Spleen (tissue), 11 donors: ENCODE measurements at regions not wholly inside any gene's neighbourhood (a gene's known extent, or its start where the extent isn't known, plus 50 kb on each side); places are given as distances from the start of the nearest gene placed in this dataset.

Experiments used
- DNase-seq: peaks from one replicate; pipeline ENCODE4 v3.0.0-alpha.2; 2020
- H3K27ac ChIP-seq, 8 donors: fragments of 200-600 bp; sonication (generic) in 7 of 8; 1 replicate in 4 of 8; 2 replicates in 4 of 8; pipeline versions ENCODE4 v1.5.0 to v1.8.0; 2016 to 2021; ENCODE audit warnings: inconsistent platforms in 4 of 8, mild to moderate bottlenecking in 4 of 8, moderate library complexity in 1 of 8
- H3K27me3 ChIP-seq, 7 donors: fragments of 200-600 bp; sonication (generic) in 6 of 7; replicated peaks in 1 of 7; 1 replicate in 4 of 7; 2 replicates in 3 of 7; pipeline versions ENCODE4 v1.5.0 to v1.8.0; 2016 to 2021; ENCODE audit warnings: inconsistent platforms in 3 of 7, mild to moderate bottlenecking in 1 of 7
- H3K36me3 ChIP-seq, 6 donors: fragments of 200-600 bp; sonication (generic) in 5 of 6; 1 replicate in 4 of 6; 2 replicates in 2 of 6; pipeline versions ENCODE4 v1.5.0 to v1.8.0; 2016 to 2021; ENCODE audit warnings: inconsistent platforms in 2 of 6
- H3K4me1 ChIP-seq, 6 donors: fragments of 200-600 bp; sonication (generic) in 5 of 6; 1 replicate in 3 of 6; 2 replicates in 3 of 6; pipeline versions ENCODE4 v1.5.0 to v1.8.0; 2016 to 2021; ENCODE audit warnings: inconsistent platforms in 3 of 6
- H3K4me3 ChIP-seq, 8 donors: fragments of 200-600 bp; sonication (generic) in 7 of 8; 1 replicate in 4 of 8; 2 replicates in 4 of 8; pipeline versions ENCODE4 v1.5.0 to v1.8.0; 2016 to 2021; ENCODE audit warnings: inconsistent platforms in 4 of 8, mild to moderate bottlenecking in 4 of 8, moderate library complexity in 2 of 8
- H3K9me3 ChIP-seq, 8 donors: fragments of 200-600 bp; sonication (generic) in 7 of 8; 1 replicate in 4 of 8; 2 replicates in 4 of 8; pipeline versions ENCODE4 v1.5.0 to v1.8.0; 2016 to 2021; ENCODE audit warnings: inconsistent platforms in 4 of 8
- POLR2A ChIP-seq, 3 donors: fragments of 450-650 bp; IDR thresholded peaks; one replicate each; pipeline ENCODE4 v1.5.1; 2017; ENCODE audit warnings: antibody characterized with exemption in 3 of 3, mild to moderate bottlenecking in 1 of 3
- POLR2AphosphoS5 ChIP-seq, 3 donors: sonication (generic); formaldehyde crosslinking; IDR thresholded peaks; one replicate each; pipeline ENCODE4 v1.5.1; 2017; ENCODE audit warnings: antibody characterized with exemption in 3 of 3
- WGBS, 5 donors: extraction: QIAGEN DNeasy Blood & Tissue Kit in 3 of 5; methylation state at CpG; one replicate each; pipeline versions ENCODE4 v1.1.5 to v1.1.7; 2013 to 2018; 5-methylcytosine and 5-hydroxymethylcytosine counted together
- intact Hi-C: fragments of 100-400 bp; cut with DNase I; formaldehyde crosslinking; loops from one replicate; pipeline ENCODE4 v1.15.0; 2023; ENCODE audit warnings: low total_unique reads
- TF ChIP-seq, protein P1 (sequence below), 11 experiments: fragments of 200-600 bp in 7 of 11; fragments of 450-650 bp in 4 of 11; sonication (generic) in 4 of 11; IDR thresholded peaks in 8 of 11; conservative IDR thresholded peaks in 3 of 11; 1 replicate in 7 of 11; 2 replicates in 4 of 11; pipeline versions ENCODE4 v1.4.0 to v1.8.0; 2016 to 2021; ENCODE audit warnings: antibody characterized with exemption in 11 of 11, inconsistent platforms in 4 of 11, mild to moderate bottlenecking in 1 of 11
- donor health status: healthy with polysubstance abuse.
- donor health status: DM: no; HTN: no; CAD: no; lungs with moderate emphysema.
- donor health status: DM: no; HTN: no; CAD: no.
- donor health status: Bipolar disorder and iron deficiency.
- donor health status: healthy.
- donor health status: DM: no; HTN: no; CAD: no.
- donor health status: DM: yes; HTN: yes; CAD: no.

DNA sequence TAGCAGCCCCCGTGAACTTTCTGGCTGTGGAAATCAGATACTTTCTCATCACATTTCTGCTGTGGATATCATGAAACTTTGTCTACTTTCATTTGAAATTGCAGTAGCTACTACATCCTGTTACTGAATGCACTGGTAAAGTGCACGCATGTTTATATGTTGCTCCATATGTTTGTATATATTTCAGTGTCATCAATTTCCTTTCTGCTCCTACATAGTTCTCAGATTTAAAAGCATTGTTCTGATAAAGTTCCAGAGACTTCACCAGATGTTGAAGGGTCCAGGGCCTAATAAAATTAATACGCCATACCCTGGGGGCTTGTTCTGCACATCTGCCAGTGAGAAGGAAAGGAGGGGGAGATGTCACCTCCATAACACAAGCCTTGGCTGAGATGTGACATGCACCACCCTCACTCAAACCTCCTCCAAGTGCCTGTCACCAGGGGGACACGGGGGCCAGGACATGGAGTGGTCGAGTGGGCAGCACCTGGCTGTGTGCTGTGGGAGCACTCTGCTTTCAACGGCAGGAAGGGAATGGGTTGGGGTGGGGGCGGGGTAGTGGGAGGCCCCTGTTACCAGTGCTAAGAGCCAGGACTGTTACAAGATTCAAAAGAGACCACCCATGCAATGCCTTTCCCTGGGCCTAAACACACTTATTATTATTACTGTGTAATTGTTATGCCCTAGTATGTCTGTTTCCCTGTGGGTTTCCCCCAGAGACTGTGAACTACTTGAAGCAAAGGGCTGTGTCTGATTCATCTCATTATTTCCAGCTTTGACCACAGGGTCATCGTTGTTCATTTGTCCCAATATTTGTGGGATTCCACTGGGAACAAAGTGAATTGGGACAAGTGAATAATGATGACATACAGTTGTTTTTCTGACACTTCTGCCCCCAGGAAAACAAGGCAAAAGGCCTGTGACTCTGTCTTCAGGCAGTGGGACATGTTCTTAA lies 193.4 kb downstream of the FOXL1 start:
- peaks cover 0 to 47% (median 0%) of the 10 kb centered on the region in 7 donors for H3K27me3 ChIP-seq
- WGBS, 5 donors: 67 to 78% (median 69%) methylated on average over 8 of the region's 8 CpGs
- intact Hi-C loops: no loop called here

DNA sequence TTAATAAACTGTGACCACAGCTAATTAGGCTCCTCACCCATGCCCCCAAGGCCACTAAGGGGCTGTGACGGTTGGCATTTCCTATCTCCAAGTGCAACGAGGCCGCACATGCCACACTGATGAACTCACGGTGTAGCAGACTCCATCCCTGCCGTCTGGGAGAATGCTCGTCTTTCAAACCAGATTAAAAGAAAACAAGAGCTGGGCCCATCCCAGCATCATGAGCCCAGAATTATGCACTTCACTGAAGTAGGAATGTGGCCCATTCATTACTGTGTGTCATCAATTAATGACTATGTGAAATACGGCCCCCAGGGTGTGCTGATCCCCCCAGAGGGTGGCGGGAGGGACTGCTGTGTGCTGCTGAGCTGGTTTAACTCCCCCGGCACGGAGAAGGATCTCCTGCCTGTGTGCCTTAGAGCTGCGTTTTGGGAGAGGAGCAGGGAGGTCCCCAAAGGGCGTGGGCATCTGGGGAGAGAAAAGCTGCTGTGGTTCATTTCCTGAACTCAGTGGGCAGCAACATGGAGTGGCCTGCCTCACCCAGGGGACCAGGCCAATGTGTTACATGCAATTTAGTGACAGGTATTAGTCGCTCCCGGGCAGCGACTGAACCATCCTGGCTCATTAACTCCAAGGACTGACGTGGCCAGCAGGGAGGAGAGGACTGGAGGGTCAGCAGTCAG lies 194.5 kb downstream of the FOXL1 start:
- peaks cover 0 to 49% (median 0%) of the 10 kb centered on the region in 7 donors for H3K27me3 ChIP-seq
- peak; percentile 30 for DNase-seq
- no peak overlapping the region for H3K4me3 ChIP-seq
- H3K27ac ChIP-seq: no peak overlapping the region
- 69 to 85% (median 76%) methylated on average over 13 to 16 of the region's 16 CpGs for WGBS, 5 donors
- no peaks in the 10 kb centered on the region for H3K36me3 ChIP-seq
- peaks cover 0 to 4% (median 0%) of the 10 kb centered on the region in 8 donors for H3K9me3 ChIP-seq
- no peak for TF ChIP-seq POLR2AphosphoS5 (IDR thresholded peaks at IDR 0.05)
- TF ChIP-seq, protein P1, sequence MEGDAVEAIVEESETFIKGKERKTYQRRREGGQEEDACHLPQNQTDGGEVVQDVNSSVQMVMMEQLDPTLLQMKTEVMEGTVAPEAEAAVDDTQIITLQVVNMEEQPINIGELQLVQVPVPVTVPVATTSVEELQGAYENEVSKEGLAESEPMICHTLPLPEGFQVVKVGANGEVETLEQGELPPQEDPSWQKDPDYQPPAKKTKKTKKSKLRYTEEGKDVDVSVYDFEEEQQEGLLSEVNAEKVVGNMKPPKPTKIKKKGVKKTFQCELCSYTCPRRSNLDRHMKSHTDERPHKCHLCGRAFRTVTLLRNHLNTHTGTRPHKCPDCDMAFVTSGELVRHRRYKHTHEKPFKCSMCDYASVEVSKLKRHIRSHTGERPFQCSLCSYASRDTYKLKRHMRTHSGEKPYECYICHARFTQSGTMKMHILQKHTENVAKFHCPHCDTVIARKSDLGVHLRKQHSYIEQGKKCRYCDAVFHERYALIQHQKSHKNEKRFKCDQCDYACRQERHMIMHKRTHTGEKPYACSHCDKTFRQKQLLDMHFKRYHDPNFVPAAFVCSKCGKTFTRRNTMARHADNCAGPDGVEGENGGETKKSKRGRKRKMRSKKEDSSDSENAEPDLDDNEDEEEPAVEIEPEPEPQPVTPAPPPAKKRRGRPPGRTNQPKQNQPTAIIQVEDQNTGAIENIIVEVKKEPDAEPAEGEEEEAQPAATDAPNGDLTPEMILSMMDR (IDR thresholded peaks at IDR 0.05 in 8 of 11, conservative IDR thresholded peaks at IDR 0.05 in 3 of 11): no peak
- no peak for TF ChIP-seq POLR2A (IDR thresholded peaks at IDR 0.05)
- H3K4me1 ChIP-seq: no peaks in the 10 kb centered on the region
- intact Hi-C loops: no loop called here

More for the DNA sequence above, 193.4 kb downstream of the FOXL1 start:
- no peaks in the 10 kb centered on the region for H3K36me3 ChIP-seq
- TF ChIP-seq POLR2A (IDR thresholded peaks at IDR 0.05) (no peak), POLR2AphosphoS5 (IDR thresholded peaks at IDR 0.05) (no peak)
- TF ChIP-seq, protein P1 (IDR thresholded peaks at IDR 0.05 in 8 of 11, conservative IDR thresholded peaks at IDR 0.05 in 3 of 11): no peak
- H3K9me3 ChIP-seq: peaks cover 0 to 6% (median 0%) of the 10 kb centered on the region in 8 donors
- no peaks in the 10 kb centered on the region for H3K4me1 ChIP-seq
- DNase-seq: no peak
- H3K4me3 ChIP-seq: no peak overlapping the region
- no peak overlapping the region for H3K27ac ChIP-seq

DNA sequence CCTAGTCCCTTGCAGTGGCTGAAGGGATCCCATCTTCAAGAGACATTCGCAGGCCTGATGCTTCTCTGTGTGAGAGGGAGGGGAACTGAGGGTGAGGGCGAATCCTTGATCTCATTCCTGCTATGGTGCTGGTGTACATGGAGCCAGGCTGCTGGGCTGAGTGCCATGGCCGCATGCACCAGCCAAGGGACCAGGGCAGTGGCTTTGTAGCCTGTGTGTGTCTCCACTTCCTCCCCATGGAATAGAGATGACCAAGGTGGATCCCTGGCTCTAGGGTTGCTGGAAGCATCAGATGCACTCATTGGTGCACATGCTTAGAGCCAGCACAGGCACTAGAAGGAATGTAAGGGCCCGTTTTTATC lies 195.0 kb downstream of the FOXL1 start:
- peak; percentile 34 for DNase-seq
- no peak overlapping the region for H3K27ac ChIP-seq
- H3K4me1 ChIP-seq: no peaks in the 10 kb centered on the region
- peaks cover 0 to 49% (median 0%) of the 10 kb centered on the region in 7 donors for H3K27me3 ChIP-seq
- no peak for TF ChIP-seq POLR2AphosphoS5 (IDR thresholded peaks at IDR 0.05)
- TF ChIP-seq POLR2A (IDR thresholded peaks at IDR 0.05): no peak
- no peak overlapping the region for H3K4me3 ChIP-seq
- peaks cover 0 to 4% (median 0%) of the 10 kb centered on the region in 8 donors for H3K9me3 ChIP-seq
- no peaks in the 10 kb centered on the region for H3K36me3 ChIP-seq
- intact Hi-C loops: no loop called here
- WGBS, 5 donors: 59 to 90% (median 73%) methylated on average over 4 of the region's 4 CpGs

DNA sequence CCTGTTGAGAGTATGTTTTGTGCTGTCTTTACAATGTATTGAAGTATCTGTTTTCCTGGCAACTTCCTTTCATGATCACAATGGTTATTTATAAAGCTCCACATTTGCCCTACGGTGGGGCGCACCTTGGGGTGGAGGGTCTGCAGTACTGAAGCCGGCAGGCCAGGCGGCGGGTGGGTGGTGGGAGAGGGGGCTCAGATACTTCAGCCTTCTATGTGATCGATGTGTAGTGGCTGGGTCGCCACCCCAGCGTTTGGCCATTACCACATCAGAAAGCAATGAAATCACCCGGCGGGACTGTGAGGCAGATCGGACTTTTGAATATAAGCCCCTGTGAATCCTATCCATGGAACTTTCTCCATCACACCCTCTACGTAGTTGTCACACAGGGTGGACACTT lies 196.6 kb downstream of the FOXL1 start:
- no peak overlapping the region for H3K4me3 ChIP-seq
- no peak overlapping the region for H3K27ac ChIP-seq
- H3K27me3 ChIP-seq: peaks cover 0 to 50% (median 0%) of the 10 kb centered on the region in 7 donors
- WGBS, 5 donors: 84 to 89% (median 87%) methylated on average over 12 of the region's 12 CpGs
- intact Hi-C loops: no loop called here
- no peaks in the 10 kb centered on the region for H3K36me3 ChIP-seq
- no peaks in the 10 kb centered on the region for H3K4me1 ChIP-seq
- TF ChIP-seq POLR2A (IDR thresholded peaks at IDR 0.05) (no peak), POLR2AphosphoS5 (IDR thresholded peaks at IDR 0.05) (no peak)
- TF ChIP-seq, protein P1 (IDR thresholded peaks at IDR 0.05 in 8 of 11, conservative IDR thresholded peaks at IDR 0.05 in 3 of 11): no peak
- no peak for DNase-seq
- peaks cover 0 to 4% (median 0%) of the 10 kb centered on the region in 8 donors for H3K9me3 ChIP-seq
